NCI-H1048 (cell line): ENCODE measurements at regions not wholly inside any gene's neighbourhood (a gene's known extent, or its start where the extent isn't known, plus 50 kb on each side); places are given as distances from the start of the nearest gene placed in this dataset.
"Not testable (repeated sequence)": the region's sequence is repeated elsewhere in the genome, so short reads cannot be mapped to it uniquely, and the experiment has no call there.

Experiments used
- DNase-seq: peaks from one replicate; lab custom pipeline; 2025; lab: John Stamatoyannopoulos, UW

- not testable (repeated sequence) for DNase-seq
Observed at GRCh38 chr15:20089541-20089940, 452.1 kb downstream of the GOLGA6L6 start.

GRCh38 chr15:20084026-20084425 is 457.6 kb downstream of the GOLGA6L6 start:
- DNase-seq: not testable (repeated sequence)

DNA sequence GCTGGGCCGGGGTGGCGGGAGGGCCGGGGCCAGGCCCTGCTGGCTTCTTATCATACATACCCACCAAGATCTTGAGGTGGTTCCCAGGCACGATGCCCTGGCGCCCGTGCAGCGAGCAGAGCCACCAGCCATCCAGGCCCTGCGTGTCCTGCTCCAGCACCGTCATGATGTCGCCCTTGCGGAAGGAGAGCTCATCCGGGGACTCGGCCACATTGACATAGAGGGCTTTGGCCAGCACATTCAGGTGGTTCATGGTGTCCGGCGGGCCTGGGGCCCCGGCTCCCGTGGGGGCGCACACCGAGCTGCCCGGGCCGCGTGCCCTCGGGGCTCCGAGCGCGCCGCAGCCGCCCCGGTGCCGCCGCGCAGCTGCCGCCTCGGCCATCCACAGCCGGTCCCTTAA is 467.5 kb downstream of the GOLGA6L6 start:
- not testable (repeated sequence) for DNase-seq

DNA sequence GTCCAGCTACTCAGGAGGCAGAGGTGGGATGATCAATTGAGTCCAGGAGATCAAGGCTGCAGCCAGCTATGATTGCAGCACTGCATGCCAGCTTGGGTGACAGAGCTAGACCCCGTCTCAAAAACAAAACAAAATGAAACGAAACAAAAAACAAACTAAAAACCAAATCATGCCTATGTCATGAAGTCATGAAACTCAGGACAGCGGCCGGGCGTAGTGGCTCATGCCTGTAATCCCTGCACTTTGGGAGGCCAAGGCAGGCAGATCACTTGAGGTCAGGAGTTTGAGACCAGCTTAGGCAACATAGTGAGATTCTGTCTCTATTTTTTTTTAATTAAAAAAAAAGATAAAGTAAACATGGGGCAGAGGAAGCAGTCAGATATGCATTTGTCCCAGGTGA is 472.6 kb downstream of the GOLGA6L6 start:
- not testable (repeated sequence) for DNase-seq

- DNase-seq: not testable (repeated sequence)
Observed at GRCh38 chr15:20066173-20066572, 475.4 kb downstream of the GOLGA6L6 start.

DNA sequence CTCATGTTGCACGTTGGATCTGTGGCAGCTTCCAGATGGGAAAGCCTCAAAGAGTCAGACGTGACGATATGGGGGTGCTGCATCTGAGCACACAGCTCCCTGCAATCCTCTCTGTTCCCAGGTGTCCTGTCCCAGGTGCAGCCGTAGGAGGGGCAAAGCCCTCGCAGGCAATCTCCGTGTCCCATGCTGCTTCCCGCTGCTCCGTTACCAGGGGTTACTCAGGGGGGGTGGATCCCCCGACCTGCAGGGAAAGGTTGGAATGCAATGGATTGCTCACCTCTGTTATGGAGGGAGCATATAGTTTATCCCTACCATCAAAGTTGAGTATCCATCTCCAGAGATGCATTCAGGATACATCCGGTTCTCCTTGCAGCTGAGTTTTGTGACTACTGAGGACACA is 476.1 kb downstream of the GOLGA6L6 start:
- not testable (repeated sequence) for DNase-seq

GRCh38 chr15:20063167-20063566 is 478.4 kb downstream of the GOLGA6L6 start:
- not testable (repeated sequence) for DNase-seq

DNA sequence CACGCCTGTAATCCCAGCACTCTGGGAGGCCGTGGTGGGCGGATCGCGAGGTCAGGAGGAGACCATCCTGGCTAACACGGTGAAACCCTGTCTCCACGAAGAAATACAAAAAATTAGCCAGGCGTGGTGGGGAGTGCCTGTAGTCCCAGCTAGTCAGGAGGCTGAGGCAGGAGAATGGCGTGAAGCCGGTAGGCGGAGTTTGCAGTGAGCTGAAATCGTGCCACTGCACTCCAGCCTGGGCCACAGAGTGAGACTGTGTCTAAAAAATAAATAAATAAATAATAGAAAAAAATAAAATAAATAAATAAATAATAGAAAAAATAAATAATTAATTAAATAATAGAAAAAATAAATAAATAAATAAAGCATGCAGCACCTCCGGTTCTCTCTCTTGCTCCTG is 480.8 kb downstream of the GOLGA6L6 start:
- not testable (repeated sequence) for DNase-seq

DNA sequence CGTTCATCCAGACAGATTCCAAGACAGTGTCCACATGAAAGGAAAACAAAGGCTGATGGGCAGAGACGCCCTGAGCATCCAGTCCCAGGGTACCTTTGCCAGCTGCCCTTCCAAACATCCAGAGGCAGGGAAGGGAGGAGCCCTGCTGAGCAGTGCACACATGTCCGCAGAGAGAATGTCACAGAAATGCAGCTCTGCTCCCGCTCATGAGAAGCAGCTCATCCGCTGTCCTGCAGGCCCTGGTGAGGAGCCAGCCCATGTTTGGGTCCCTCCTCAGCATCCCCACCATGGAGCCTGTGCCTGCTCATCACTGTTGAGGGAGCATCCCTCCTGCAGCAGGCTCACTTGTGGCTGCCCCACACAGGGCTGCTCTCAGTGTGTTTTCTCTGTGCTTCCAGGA is 484.7 kb downstream of the GOLGA6L6 start:
- DNase-seq: not testable (repeated sequence)

DNA sequence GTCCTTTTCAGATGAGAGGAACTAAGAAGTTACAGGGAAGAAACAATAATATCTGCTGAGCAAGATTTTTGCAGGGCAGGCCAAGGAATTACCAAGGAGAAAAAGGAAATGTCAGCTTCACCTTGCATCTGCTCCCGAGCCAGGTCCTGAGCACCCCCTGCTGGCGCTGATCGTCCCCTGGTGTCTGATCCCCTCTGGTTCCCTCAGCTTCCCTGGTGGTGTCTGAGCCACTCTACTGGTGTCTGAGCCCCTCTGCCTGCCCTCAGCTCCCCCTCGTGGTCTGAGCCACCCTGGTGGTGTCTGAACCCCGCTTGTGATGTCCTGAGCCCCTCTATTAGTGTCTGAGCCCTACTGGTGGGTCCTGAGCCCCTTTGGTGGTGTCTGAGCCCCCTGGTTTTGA is 485.7 kb downstream of the GOLGA6L6 start:
- DNase-seq: not testable (repeated sequence)

GRCh38 chr15:20048189-20048588 is 493.4 kb downstream of the GOLGA6L6 start:
- not testable (repeated sequence) for DNase-seq

DNA sequence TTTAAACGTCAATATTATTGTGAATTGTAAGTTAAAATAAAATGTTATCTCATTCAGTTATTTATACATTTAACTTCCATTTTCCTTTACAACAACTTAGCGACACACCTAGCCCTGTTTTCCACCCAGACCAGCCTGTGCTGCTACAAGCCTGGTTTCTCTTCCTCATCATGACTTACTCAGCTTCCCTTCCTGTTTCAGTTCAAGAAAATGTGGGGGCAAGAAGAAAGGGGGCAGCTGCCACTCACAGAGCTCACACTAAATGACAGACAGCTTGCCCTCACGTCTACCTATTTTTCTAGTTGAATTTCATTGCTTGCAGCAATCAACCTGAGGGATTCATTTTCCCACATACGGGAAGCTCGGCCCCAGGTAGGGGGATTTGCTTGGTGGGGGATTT is 496.4 kb downstream of the GOLGA6L6 start:
- DNase-seq: not testable (repeated sequence)

DNA sequence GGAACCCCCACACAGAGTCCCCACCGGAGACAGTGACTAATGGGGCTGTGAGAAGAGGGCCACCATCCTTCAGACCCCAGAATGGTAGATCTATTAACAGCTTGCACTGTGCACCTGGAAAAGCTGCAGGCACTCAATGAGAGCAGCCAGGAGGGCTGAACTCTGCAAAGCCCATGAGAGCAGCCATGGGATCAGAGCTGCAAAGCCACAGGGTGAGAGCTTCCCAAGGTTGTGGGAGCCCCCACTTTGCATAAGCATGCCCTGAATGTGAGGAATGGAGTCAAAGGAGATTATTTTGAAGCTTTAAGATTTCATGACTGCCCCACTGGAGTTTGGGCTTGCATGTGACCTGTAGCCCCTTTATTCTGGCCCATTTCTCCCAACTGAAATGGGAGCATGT is 500.9 kb downstream of the GOLGA6L6 start:
- not testable (repeated sequence) for DNase-seq

GRCh38 chr15:20025040-20025439 is 516.6 kb downstream of the GOLGA6L6 start:
- DNase-seq: not testable (repeated sequence)

- not testable (repeated sequence) for DNase-seq
Observed at GRCh38 chr15:20022349-20022748, 519.3 kb downstream of the GOLGA6L6 start.

DNA sequence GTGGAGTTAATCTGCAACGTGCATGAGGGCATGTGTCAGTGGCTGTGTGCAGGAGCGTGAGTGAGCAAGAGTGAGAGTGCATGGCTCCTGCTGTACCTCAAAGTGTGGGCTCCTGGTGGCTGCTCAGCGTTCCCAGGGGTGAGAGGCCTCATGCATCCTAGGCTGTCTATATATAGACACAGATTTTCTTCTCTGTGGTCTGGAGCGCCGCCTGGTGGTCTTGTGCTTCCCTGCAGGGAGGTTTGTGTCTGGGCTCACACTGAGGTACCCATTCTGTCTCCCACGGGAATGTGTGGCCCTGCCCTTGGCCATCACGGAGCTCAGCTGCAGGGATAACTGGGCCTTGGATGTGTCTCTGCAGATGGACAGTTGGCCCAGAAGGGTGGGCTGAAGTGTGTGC is 520.2 kb downstream of the GOLGA6L6 start:
- DNase-seq: not testable (repeated sequence)

DNA sequence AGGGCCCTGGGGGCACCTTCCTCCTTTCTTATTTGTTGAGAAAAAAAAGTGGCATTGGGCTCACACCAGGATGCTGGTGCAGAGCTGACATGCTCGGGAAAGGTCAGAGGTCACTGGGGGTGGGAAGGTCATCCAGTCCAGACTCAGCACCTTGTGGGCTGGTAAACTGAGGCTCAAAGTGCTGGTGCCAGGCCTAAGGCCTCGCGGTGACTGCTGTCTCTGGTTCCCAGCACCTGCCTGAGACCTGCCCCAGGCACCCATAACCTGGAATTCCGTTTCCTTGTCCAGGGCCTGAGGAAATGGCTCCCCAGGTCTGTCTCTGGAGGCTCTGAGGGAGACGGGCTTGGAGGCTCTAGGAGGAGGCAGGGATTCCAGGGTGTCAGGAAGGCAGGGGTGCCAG is 521.0 kb downstream of the GOLGA6L6 start:
- not testable (repeated sequence) for DNase-seq

DNA sequence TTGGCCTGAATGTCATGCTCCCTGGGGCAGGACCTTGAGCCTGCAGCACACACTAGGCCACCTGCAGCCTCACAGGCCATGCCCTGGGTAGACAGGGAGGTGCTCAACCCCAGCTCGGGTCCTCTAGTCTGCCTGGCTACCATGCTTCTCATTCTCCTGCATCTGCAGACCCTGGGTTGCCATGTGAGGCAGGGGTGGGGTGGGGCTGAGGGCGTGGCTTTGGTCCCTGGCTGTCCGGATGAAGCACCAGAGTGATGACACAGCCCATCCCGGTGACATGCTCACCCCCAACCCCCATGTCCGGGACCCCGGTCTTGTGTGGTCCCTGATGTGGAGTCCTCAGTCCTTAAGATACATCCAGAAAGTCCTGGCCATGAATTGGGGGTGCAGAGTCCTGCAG is 521.8 kb downstream of the GOLGA6L6 start:
- DNase-seq: not testable (repeated sequence)

DNA sequence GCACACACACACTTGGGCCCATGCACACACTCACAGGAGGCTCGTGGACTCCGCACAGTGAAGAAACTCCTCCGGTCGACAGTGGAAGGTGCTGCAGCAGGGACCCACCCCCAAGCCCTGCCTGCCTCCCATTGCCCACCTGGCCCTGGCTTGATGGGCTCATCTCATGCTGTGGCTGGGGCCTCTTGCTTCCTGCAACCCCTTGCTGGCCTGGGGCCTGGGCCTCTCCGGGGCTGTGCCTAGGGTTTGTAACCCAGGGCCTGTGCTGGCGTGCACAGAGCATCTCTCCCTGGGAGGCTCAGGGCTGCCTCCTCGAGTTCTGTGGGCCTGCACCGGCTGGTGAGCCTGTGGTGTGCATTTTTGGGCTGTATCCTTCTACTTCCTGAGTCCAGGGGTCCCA is 524.0 kb downstream of the GOLGA6L6 start:
- DNase-seq: not testable (repeated sequence)

GRCh38 chr15:20016941-20017340 is 524.7 kb downstream of the GOLGA6L6 start:
- not testable (repeated sequence) for DNase-seq

- not testable (repeated sequence) for DNase-seq
Observed at GRCh38 chr15:20012837-20013236, 528.8 kb downstream of the GOLGA6L6 start.

GRCh38 chr15:20010759-20011158 is 530.8 kb downstream of the GOLGA6L6 start:
- DNase-seq: not testable (repeated sequence)

GRCh38 chr15:20009619-20010018 is 532.0 kb downstream of the GOLGA6L6 start:
- DNase-seq: not testable (repeated sequence)

DNA sequence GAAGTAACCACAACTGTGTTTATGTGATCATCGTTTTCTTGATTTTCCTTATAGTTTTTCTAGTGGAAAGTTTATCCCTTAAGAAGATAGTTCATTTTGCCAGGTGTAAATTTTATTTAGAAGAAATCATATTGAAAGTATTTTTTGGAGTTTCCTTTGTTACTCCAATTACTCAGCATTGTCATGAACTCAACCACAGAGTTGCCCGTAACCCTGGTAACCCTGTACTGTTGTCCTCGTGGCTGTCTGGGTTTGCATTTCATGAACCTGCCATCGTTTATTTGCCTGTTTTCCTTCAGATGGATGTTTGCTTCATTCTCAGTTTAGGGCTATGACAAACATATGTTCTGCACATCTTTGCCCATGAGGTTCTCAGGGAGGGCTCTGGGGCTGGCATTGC is 534.3 kb downstream of the GOLGA6L6 start:
- DNase-seq: not testable (repeated sequence)

DNA sequence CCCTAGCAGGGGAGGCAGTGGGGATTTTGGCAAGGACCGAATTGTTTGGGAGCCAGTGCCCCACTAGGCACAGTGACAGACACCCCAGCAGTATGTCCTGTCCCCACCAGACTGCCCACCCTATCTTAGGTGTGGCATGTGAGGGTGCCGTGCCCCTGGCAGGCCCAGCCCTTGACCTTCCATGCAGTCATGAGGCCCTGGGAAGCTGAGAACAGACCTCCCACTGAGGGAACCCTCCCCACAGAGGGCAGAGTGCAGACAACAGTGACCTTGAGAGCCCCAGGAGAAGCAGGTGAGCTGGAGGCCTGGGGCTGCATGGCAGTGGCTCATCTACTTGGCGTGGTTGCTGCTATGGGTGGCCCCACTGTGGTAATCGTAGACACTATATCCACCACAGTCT is 538.1 kb downstream of the GOLGA6L6 start:
- not testable (repeated sequence) for DNase-seq
